Spleen (tissue), 11 donors: ENCODE measurements at regions not wholly inside any gene's neighbourhood (a gene's known extent, or its start where the extent isn't known, plus 50 kb on each side); places are given as distances from the start of the nearest gene placed in this dataset.

Experiments
- DNase-seq: peaks from one replicate; pipeline ENCODE4 v3.0.0-alpha.2; 2020
- H3K27ac ChIP-seq, 8 donors: fragments of 200-600 bp; sonication (generic) in 7 of 8; 1 replicate in 4 of 8; 2 replicates in 4 of 8; pipeline versions ENCODE4 v1.5.0 to v1.8.0; 2016 to 2021; ENCODE audit warnings: inconsistent platforms in 4 of 8, mild to moderate bottlenecking in 4 of 8, moderate library complexity in 1 of 8
- H3K27me3 ChIP-seq, 7 donors: fragments of 200-600 bp; sonication (generic) in 6 of 7; replicated peaks in 1 of 7; 1 replicate in 4 of 7; 2 replicates in 3 of 7; pipeline versions ENCODE4 v1.5.0 to v1.8.0; 2016 to 2021; ENCODE audit warnings: inconsistent platforms in 3 of 7, mild to moderate bottlenecking in 1 of 7
- H3K36me3 ChIP-seq, 6 donors: fragments of 200-600 bp; sonication (generic) in 5 of 6; 1 replicate in 4 of 6; 2 replicates in 2 of 6; pipeline versions ENCODE4 v1.5.0 to v1.8.0; 2016 to 2021; ENCODE audit warnings: inconsistent platforms in 2 of 6
- H3K4me1 ChIP-seq, 6 donors: fragments of 200-600 bp; sonication (generic) in 5 of 6; 1 replicate in 3 of 6; 2 replicates in 3 of 6; pipeline versions ENCODE4 v1.5.0 to v1.8.0; 2016 to 2021; ENCODE audit warnings: inconsistent platforms in 3 of 6
- H3K4me3 ChIP-seq, 8 donors: fragments of 200-600 bp; sonication (generic) in 7 of 8; 1 replicate in 4 of 8; 2 replicates in 4 of 8; pipeline versions ENCODE4 v1.5.0 to v1.8.0; 2016 to 2021; ENCODE audit warnings: inconsistent platforms in 4 of 8, mild to moderate bottlenecking in 4 of 8, moderate library complexity in 2 of 8
- H3K9me3 ChIP-seq, 8 donors: fragments of 200-600 bp; sonication (generic) in 7 of 8; 1 replicate in 4 of 8; 2 replicates in 4 of 8; pipeline versions ENCODE4 v1.5.0 to v1.8.0; 2016 to 2021; ENCODE audit warnings: inconsistent platforms in 4 of 8
- CTCF ChIP-seq, 11 experiments: fragments of 200-600 bp in 7 of 11; fragments of 450-650 bp in 4 of 11; sonication (generic) in 4 of 11; IDR thresholded peaks in 8 of 11; conservative IDR thresholded peaks in 3 of 11; 1 replicate in 7 of 11; 2 replicates in 4 of 11; pipeline versions ENCODE4 v1.4.0 to v1.8.0; 2016 to 2021; ENCODE audit warnings: antibody characterized with exemption in 11 of 11, inconsistent platforms in 4 of 11, mild to moderate bottlenecking in 1 of 11
- POLR2A ChIP-seq, 3 donors: fragments of 450-650 bp; IDR thresholded peaks; one replicate each; pipeline ENCODE4 v1.5.1; 2017; ENCODE audit warnings: antibody characterized with exemption in 3 of 3, mild to moderate bottlenecking in 1 of 3
- POLR2AphosphoS5 ChIP-seq, 3 donors: sonication (generic); formaldehyde crosslinking; IDR thresholded peaks; one replicate each; pipeline ENCODE4 v1.5.1; 2017; ENCODE audit warnings: antibody characterized with exemption in 3 of 3
- WGBS, 5 donors: extraction: QIAGEN DNeasy Blood & Tissue Kit in 3 of 5; methylation state at CpG; one replicate each; pipeline versions ENCODE4 v1.1.5 to v1.1.7; 2013 to 2018; 5-methylcytosine and 5-hydroxymethylcytosine counted together
- intact Hi-C: fragments of 100-400 bp; cut with DNase I; formaldehyde crosslinking; loops from one replicate; pipeline ENCODE4 v1.15.0; 2023; ENCODE audit warnings: low total_unique reads
- donor health status: healthy with polysubstance abuse.
- donor health status: DM: no; HTN: no; CAD: no; lungs with moderate emphysema.
- donor health status: DM: no; HTN: no; CAD: no.
- donor health status: Bipolar disorder and iron deficiency.
- donor health status: healthy.
- donor health status: DM: no; HTN: no; CAD: no.
- donor health status: DM: yes; HTN: yes; CAD: no.

GRCh38 chr1:217117973-217118465 lies 394.8 kb upstream of the ESRRG start:
- no peak for DNase-seq
- no peak overlapping the region for H3K4me3 ChIP-seq
- no peaks in the 10 kb centered on the region for H3K27me3 ChIP-seq
- H3K9me3 ChIP-seq = peaks cover 0 to 9% (median 0%) of the 10 kb centered on the region in 8 donors
- H3K36me3 ChIP-seq = no peaks in the 10 kb centered on the region
- no peak for TF ChIP-seq POLR2AphosphoS5 (IDR thresholded peaks at IDR 0.05)
- no peak for TF ChIP-seq CTCF (IDR thresholded peaks at IDR 0.05 in 8 of 11, conservative IDR thresholded peaks at IDR 0.05 in 3 of 11)
- no peak for TF ChIP-seq POLR2A (IDR thresholded peaks at IDR 0.05)
- no peaks in the 10 kb centered on the region for H3K4me1 ChIP-seq
- intact Hi-C loops = no loop called here
- H3K27ac ChIP-seq = no peak overlapping the region

- Histone ChIP-seq H3K9me3 (no peaks in the 10 kb centered on the region), H3K36me3 (no peaks in the 10 kb centered on the region), H3K27me3 (no peaks in the 10 kb centered on the region), H3K27ac (no peak overlapping the region), H3K4me1 (no peaks in the 10 kb centered on the region), H3K4me3 (no peak overlapping the region)
- intact Hi-C loops = no loop called here
- no peak for DNase-seq
- no peak for TF ChIP-seq POLR2A (IDR thresholded peaks at IDR 0.05)
- TF ChIP-seq POLR2AphosphoS5 (IDR thresholded peaks at IDR 0.05) = no peak
- TF ChIP-seq CTCF (IDR thresholded peaks at IDR 0.05 in 8 of 11, conservative IDR thresholded peaks at IDR 0.05 in 3 of 11) = no peak
- 67 to 79% (median 70%) methylated on average over 5 of the region's 5 CpGs for WGBS, 5 donors
These were observed 392.5 kb upstream of the ESRRG start for GRCh38 chr1:217115404-217116380.

- Histone ChIP-seq H3K4me3 (no peak overlapping the region), H3K27me3 (no peaks in the 10 kb centered on the region), H3K27ac (no peak overlapping the region), H3K4me1 (no peaks in the 10 kb centered on the region), H3K36me3 (no peaks in the 10 kb centered on the region), H3K9me3 (no peaks in the 10 kb centered on the region)
- intact Hi-C loops = no loop called here
- WGBS, 5 donors = 71 to 84% (median 79%) methylated on average over 1 of the region's 1 CpG
- DNase-seq = no peak
- no peak for TF ChIP-seq POLR2AphosphoS5 (IDR thresholded peaks at IDR 0.05)
- TF ChIP-seq POLR2A (IDR thresholded peaks at IDR 0.05) = no peak
- TF ChIP-seq CTCF (IDR thresholded peaks at IDR 0.05 in 8 of 11, conservative IDR thresholded peaks at IDR 0.05 in 3 of 11) = no peak
These were observed 386.7 kb upstream of the ESRRG start for GRCh38 chr1:217109928-217110327.

- no peaks in the 10 kb centered on the region for H3K36me3 ChIP-seq
- H3K4me1 ChIP-seq = no peaks in the 10 kb centered on the region
- H3K27ac ChIP-seq = no peak overlapping the region
- DNase-seq = no peak
- 70 to 87% (median 76%) methylated on average over 8 of the region's 8 CpGs for WGBS, 5 donors
- intact Hi-C loops = no loop called here
- H3K9me3 ChIP-seq = no peaks in the 10 kb centered on the region
- TF ChIP-seq POLR2AphosphoS5 (IDR thresholded peaks at IDR 0.05) = no peak
- TF ChIP-seq POLR2A (IDR thresholded peaks at IDR 0.05) = no peak
- TF ChIP-seq CTCF (IDR thresholded peaks at IDR 0.05 in 8 of 11, conservative IDR thresholded peaks at IDR 0.05 in 3 of 11) = no peak
- no peak overlapping the region for H3K4me3 ChIP-seq
- no peaks in the 10 kb centered on the region for H3K27me3 ChIP-seq
These were observed 383.1 kb upstream of the ESRRG start for GRCh38 chr1:217106231-217106901.
